ENCODE measurements at regions not wholly inside any gene's neighbourhood (a gene's known extent, or its start where the extent isn't known, plus 50 kb on each side); places are given as distances from the start of the nearest gene placed in this dataset.

- no peak for DNase-seq
Measured at GRCh38 chr5:133905424-133905823, 63.0 kb downstream of the C5orf15 start.

- DNase-seq = no peak
Measured at GRCh38 chr5:133904641-133905040, 63.8 kb downstream of the C5orf15 start.

- DNase-seq = no peak
Measured at GRCh38 chr5:133902511-133903118, 65.8 kb downstream of the C5orf15 start.

- DNase-seq = no peak
Measured at GRCh38 chr5:133900534-133901270, 67.7 kb downstream of the C5orf15 start.

- DNase-seq = no peak
Measured at GRCh38 chr5:133899506-133899905, 68.9 kb downstream of the C5orf15 start.

- no peak for DNase-seq
Measured at GRCh38 chr5:133898440-133898839, 70.0 kb downstream of the C5orf15 start.

GRCh38 chr5:133897431-133897830 lies 71.0 kb downstream of the C5orf15 start:
- no peak for DNase-seq

- DNase-seq = no peak
Measured at GRCh38 chr5:133896873-133897272, 71.6 kb downstream of the C5orf15 start.

GRCh38 chr5:133895979-133896845 lies 72.2 kb downstream of the C5orf15 start:
- no peak for DNase-seq

GRCh38 chr5:133894143-133894542 lies 74.3 kb downstream of the C5orf15 start:
- no peak for DNase-seq

- no peak for DNase-seq
Measured at GRCh38 chr5:133892774-133893173, 75.7 kb downstream of the C5orf15 start.

GRCh38 chr5:133892306-133892705 lies 76.1 kb downstream of the C5orf15 start:
- no peak for DNase-seq

GRCh38 chr5:133891390-133891789 lies 77.0 kb downstream of the C5orf15 start:
- DNase-seq = no peak

- no peak for DNase-seq
Measured at GRCh38 chr5:133890776-133891280, 77.6 kb downstream of the C5orf15 start.

- DNase-seq = no peak
Measured at GRCh38 chr5:133890314-133890713, 78.1 kb downstream of the C5orf15 start.

GRCh38 chr5:133889271-133889905 lies 79.0 kb downstream of the C5orf15 start:
- no peak for DNase-seq

- no peak for DNase-seq
Measured at GRCh38 chr5:133888625-133888991, 79.8 kb downstream of the C5orf15 start.

GRCh38 chr5:133885566-133885965 lies 82.9 kb downstream of the C5orf15 start:
- no peak for DNase-seq

- DNase-seq = no peak
Measured at GRCh38 chr5:133884569-133885311, 83.7 kb downstream of the C5orf15 start.

GRCh38 chr5:133883916-133884315 lies 84.5 kb downstream of the C5orf15 start:
- no peak for DNase-seq

GRCh38 chr5:133882846-133883245 lies 85.6 kb downstream of the C5orf15 start:
- no peak for DNase-seq

GRCh38 chr5:133882389-133882695 lies 86.1 kb downstream of the C5orf15 start:
- DNase-seq = no peak
